ENCODE measurements at regions not wholly inside any gene's neighbourhood (a gene's known extent, or its start where the extent isn't known, plus 50 kb on each side); places are given as distances from the start of the nearest gene placed in this dataset.

GRCh38 chr9:83140061-83140460, 77.1 kb upstream of the RASEF start:
- TF ChIP-seq POLR2A (IDR thresholded peaks at IDR 0.05; ENCODE audit: low read depth, low read length) (no peak), POLR2AphosphoS5 (IDR thresholded peaks at IDR 0.05; ENCODE audit: low read depth, low read length) (no peak), TAF1 (IDR thresholded peaks at IDR 0.05; ENCODE audit: borderline replicate concordance, low read depth, low read length) (no peak)
